HG02623 (cell line): ENCODE measurements at regions not wholly inside any gene's neighbourhood (a gene's known extent, or its start where the extent isn't known, plus 50 kb on each side); places are given as distances from the start of the nearest gene placed in this dataset.
"Not testable (repeated sequence)": the region's sequence is repeated elsewhere in the genome, so short reads cannot be mapped to it uniquely, and the experiment has no call there.

Experiments
- ATAC-seq: cut with Tn5 transposase; IDR thresholded peaks from one replicate; pipeline ENCODE4 v1.9.1; 2021; ENCODE audit warnings: moderate library complexity; ENCODE audit not compliant: unreplicated experiment

DNA sequence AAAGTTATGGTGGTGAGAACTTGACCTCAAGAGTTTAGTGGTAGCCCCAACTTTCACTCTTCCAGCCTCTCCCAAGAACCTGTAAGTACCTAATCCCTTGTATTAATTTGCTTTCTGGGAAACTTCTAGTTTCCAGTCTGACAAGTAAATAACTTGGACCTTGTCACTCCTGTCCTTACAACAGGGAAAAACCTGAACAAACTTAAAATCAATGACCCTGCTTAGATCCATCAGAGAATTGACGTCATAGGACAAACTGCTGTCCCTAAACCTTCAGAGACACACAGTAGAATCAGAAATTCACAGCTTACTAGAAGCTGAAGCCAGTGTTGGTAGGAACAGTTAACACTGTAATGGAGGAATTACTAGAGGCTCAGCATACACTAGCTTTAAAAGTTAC is 60.0 kb upstream of the DCLK2 start:
- no peak for ATAC-seq

DNA sequence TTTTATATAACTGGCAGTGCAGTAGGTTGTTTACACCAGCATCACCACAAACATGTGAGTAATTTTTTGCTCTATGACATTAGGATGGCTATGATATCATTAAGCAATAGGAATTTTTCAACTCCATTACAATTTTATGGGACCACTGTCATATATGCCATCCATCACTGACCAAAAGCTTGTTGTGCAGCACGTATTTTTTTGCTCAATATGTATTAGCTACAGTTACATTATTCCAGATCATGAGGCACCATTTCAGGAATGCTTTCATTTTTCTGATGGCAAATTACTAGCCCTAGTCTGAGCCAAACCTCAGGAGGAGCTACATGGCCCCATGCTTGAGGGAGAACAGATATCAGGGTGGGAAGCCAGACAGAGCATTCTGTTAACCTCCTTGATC is 56.8 kb upstream of the DCLK2 start:
- ATAC-seq = no peak

DNA sequence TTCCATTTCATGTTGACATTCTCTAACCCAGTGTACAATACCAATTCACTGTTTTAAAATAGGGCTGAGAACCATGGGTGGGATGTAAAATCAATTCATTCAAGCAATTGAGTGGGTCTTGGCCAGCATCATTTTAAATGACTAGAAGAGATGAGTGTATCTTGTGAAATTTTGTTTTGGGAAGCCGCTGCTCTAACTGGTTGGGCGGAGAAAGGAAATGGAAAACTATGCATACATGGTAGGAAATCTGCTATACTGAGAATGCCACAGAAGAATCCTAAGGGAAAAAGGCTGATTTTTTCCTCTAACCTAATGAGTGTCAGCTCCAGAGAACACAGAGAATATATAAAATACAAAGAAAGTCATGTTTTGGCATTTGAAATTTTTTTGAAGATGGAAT is 54.8 kb upstream of the DCLK2 start:
- ATAC-seq = no peak

DNA sequence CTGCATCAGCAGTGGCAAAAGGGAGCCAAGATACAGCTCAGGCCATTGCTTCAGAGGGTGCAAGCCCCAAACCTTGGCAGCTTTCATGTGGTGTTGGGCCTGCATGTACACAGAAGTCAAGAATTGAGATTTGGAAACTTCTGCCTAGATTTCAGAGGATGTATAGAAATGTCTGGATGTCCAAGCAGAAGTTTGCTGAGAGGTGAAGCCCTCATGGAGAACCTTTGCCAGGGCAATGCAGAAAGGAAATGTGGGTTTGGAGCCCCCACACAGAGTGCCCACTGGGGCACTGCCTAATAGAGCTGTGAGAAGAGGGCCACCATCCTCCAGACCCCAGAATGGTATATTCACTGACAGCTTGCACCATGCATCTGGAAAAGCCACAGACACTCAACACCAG is 51.3 kb upstream of the DCLK2 start:
- not testable (repeated sequence) for ATAC-seq
